HG03135 (cell line): ENCODE measurements at regions not wholly inside any gene's neighbourhood (a gene's known extent, or its start where the extent isn't known, plus 50 kb on each side); places are given as distances from the start of the nearest gene placed in this dataset.

Source experiments
- ATAC-seq: cut with Tn5 transposase; IDR thresholded peaks from one replicate; pipeline ENCODE4 v1.9.1; 2021; ENCODE audit warnings: mild to moderate bottlenecking, moderate library complexity; ENCODE audit not compliant: unreplicated experiment

DNA sequence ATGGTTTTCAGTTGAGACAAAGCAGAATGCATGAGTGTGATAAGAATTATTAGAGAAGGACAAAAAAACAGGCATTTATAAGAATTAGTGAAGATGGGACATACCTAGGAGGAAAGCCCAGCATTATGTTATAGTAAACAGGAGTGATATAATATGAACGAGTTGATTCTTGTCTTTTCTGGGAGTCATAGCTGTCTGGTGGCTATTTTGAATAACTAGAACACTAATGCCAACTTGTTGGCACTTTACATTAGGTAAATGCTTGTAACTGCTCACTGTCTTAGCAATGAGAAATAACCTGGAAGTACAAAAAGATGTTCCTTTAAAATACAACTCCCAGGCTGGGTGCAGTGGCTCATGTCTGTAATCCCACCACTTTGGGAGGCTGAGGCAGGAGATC lies 540.8 kb upstream of the SPHKAP start:
- no peak for ATAC-seq

DNA sequence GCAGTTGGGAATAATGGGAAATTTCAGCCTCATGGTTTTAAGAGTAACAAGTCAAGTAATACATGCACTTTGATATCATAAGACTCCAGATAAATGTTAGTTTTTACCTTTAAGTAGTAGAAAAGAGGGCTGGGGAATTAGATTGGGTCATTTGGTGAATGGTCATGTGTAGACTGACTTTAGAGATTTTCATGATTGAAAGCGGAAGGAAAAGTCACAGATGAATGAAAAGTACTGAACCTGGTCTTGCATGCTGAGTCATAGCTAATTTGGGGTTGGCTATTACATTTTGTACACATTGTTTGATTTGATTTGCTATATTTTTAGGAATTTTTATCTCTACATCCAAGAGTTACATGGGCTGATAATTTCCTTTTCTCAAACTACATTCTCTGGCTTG lies 539.4 kb upstream of the SPHKAP start:
- no peak for ATAC-seq

DNA sequence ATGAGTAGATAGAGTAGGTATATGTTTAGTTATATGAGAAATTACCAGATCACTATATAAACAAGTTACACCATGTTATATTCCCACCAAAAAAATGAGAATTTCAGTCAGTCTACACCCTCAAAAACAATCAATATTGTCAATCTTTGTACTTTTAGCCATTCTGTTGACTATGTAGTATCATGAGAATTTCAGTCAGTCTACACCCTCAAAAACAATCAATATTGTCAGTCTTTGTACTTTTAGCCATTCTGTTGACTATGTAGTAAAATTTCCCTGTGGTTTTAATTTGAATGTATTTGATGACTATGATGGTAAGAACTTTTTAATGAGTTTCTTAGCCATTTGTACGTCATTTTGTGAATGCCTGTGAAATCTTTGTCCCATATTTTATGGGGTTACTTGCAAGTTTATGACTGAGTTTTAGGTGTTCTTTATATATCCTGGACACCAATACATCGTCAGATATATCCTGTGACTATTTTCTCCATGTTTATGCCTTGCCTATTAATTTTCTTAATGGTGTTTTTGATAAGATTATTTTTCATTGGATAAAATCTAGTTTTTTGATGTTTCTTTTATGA lies 528.4 kb upstream of the SPHKAP start:
- no peak for ATAC-seq

DNA sequence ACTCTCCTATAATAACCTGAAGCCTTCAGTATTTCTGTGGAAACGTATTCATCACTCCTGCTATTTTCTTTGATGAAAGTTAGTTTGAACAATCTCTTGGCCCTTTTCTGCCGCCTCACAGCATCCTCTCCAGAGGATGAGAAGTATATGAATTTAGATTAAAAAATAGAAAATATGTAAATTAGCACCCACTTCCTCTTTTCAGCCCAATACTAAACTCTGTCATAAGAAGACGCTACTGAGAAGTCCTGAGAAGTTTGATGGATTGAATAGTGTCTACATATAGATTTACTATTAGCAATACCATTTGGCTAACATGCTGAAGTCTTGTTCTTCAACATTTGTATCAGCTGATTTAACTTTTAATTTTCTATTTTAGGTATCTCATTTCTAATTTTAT lies 526.4 kb upstream of the SPHKAP start:
- no peak for ATAC-seq

DNA sequence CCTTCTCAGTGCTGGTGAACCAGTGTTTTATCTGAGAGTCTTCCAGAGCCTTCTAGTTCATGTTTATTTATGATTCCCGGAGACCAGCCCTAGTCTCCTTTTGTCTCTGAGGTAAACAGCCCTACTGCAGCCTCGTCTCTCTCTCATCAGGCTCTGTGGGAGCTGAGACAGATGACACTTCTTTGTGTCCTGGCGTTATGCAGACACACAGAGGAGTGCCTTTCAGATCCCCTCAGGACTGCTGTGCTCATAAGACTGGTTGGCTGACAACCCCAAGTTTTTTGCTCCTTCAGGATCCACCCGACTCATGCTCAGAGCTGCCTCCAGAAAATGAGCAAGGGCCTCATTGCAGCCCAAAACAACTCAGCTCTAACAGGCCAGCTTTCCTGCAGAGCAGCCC lies 523.8 kb upstream of the SPHKAP start:
- no peak for ATAC-seq

DNA sequence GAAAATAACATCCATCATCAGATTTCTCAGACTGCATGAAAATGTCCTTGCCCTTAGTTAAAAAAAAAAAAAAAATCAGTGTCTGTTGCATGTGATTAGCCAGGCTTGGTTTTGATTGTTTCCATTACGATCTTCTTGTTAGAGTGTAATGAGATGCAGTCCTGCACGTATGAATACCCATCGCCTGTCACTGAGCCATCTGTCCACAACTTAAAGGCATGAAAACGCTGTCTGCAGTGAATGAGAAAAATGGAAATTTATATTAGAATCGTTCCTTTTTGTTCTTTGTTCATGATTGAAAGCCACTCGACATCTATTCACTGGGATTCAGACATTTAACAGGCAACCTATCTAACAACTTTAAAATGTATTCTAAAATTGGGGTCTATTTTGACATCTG lies 521.7 kb upstream of the SPHKAP start:
- ATAC-seq = no peak

DNA sequence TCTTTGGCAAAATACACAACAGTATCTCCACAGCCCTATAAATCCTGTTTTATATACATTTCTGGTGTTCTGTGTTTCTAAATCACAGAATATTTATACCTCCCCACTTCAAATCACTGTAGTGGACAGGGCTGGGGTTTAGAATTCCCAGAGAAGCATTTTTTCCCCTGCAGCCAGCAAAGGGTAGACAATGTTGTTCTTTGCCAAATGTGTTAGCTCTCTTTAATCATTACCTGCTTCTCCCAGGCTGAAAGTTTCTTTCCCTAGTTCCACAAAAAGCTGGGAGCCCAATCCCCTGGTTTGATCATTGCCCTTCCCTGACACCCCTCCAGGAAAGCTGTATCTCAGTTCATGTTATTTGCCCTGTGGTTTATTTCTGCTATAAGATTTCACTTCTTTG lies 520.0 kb upstream of the SPHKAP start:
- no peak for ATAC-seq

DNA sequence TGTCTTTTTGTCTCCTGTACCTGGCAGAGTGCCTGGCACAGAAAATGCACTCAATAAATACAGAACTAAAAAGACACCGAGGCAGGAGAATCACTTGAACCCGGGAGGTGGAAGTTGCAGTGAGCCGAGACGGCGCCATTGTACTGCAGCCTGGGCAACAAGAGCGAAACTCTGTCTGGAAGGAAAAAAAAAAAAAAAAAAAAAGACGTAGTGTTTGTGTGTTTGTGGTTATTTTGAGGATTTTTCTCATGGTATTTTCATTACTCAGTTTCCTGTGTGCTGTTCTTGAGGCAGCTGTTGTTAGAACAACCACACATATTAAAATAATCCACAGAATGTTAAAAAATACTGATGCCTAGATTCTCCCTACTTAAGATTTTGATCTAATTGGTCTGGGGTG lies 519.2 kb upstream of the SPHKAP start:
- ATAC-seq = no peak

DNA sequence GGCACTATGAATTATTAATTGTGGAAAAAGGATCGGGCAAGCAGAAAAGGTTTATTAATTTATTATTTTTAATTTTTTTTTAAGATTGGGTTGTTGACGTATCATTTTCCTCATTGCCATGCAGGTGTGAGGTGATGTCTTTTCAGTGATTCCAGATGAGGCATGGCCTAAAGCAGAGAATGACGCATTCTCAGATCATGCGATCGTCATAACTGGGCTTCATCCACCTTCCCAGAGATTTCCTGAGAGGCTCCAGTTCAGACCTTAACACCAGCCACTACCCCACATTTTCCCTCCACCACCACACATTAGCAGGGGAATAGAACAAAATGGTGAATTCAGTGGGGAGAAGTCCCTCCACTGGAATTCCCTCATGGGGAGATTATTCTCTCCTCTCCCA lies 518.4 kb upstream of the SPHKAP start:
- no peak for ATAC-seq

DNA sequence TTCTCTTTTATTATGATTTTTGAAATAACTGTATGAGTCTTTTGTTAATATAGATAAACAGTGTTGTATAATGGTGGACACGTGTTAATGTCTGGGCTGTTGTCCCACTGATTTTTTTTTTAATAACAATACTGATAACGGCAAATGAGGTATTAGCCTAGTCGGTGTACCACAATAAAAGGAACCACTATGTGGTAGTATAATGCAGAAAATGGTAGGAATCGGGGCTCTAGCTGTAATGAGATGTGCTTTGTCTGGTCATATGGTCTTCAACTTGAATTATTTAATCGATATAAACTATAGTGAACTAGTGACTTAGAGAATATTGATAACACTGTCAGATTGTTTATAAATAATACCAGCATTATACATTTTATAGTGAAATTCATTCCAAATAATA lies 517.9 kb upstream of the SPHKAP start:
- no peak for ATAC-seq

DNA sequence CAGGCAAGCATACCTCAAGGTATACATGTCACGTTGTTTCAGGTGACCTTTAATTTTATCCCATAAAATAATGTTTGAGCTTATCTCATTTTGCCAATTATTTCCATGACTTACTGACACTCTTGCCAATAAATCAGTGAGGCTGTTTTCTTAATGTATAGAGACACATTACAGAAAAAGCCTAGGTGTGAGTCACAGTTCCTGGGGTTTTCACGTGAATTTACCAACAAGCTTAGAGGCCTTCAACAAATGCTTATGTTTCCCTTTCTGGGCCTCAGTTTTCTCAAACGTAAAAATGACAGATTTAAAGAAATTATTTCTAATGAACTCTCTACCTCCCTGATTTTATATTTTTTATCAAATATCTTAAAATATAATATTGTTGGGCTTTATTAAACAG lies 517.5 kb upstream of the SPHKAP start:
- no peak for ATAC-seq

DNA sequence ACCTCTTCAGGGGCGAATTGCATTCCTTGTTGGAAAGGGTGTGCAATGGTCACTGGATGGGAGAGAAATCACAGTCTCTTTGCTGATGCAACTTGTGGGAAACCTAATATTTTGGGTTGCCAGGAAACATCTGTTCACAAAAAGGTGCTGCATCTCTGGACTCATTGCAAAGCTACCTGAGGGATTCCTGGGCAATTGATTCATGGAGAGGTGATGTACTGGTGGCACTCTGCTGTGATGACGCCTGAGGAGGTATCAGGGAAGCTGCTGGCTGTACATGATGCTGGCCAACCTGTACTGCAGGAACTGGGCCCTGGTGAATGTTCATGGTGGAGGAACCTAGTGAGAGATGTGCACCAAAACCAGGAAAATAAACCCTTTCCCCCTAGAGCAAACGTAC lies 516.0 kb upstream of the SPHKAP start:
- ATAC-seq = no peak

DNA sequence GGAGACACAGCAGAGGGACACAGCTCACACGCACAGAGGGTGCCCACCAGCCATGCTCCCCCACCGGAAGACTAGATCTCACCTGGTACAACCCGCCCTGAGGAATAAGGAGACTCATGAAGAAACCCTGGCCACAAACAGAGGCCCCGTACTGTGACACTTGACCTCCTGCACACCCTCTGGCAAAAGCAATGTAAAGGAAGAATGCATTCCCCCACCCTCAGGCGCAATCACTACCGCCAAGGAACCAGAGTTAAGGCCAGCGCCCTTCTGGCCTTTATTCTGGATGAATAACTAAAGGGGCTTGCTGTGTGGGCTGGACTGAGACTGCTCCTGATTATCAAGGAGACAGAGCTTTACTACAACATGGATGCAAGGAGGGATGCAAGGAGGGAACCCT lies 509.2 kb upstream of the SPHKAP start:
- no peak for ATAC-seq

DNA sequence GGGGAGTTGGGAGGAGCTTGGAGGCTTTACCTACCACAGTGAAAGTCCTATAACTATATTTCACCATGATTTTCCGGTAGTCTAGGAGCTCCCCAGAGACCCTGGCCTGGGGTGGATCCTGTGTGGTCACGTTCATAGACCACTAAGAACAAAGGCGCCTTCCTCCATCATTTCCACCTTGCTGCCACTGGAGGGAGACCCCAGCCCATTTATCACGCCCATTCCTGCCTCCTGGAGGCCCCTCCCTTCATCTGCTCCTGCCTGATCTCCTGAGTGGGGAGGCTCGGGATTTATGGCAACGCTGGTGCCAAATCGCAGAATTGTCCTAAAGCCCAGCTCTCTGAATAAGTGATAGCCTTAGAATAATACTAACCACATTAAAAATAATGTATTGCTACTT lies 507.6 kb upstream of the SPHKAP start:
- ATAC-seq = no peak

DNA sequence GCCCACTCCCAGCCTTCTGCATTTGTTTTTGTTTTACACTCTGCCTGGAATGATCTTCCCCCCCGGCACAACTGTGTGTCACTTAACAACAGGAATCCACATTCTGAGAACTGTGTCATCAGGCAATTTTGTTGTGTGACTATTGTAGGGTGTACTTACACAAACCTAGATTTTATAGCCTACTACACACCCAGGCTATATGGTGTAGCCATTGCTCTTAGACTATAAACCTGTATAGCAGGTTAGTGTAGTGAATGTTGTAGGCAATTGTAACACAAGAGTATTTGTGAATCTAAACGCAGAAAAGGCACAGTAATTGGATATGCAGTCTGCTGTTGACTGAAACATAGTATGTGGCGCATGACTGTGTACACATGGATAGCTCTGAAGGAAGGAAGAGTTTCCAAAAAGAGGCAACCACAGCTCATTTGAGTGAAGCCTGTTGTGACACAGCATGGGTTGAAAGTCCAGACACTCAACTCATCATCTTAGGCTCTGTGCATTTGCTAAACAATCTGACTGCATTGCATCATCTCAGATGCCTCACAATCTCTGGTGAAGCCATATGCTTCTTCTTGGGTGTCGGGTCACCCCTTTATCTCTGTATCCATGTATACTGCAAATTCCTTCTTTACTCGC lies 506.6 kb upstream of the SPHKAP start:
- ATAC-seq = no peak

DNA sequence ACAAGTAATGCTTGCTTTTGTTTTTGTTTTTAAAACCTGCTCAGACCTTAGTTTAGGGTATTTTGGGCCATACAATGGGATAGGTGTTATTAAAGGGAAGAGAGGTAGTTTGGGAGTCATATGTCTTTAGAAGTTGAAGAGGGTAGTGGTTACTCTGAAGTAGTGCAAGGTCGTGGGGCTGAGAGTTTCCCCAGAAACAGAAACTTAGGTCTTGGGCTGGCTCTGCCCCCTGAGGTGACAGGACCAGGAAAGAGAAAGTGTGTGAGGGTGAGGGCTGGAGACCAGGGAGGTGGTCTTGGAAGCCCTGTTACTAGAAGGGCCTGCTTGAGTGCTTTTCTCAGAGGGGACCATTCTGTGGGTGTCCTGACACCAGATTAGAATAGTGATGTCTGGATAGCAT lies 500.5 kb upstream of the SPHKAP start:
- no peak for ATAC-seq

DNA sequence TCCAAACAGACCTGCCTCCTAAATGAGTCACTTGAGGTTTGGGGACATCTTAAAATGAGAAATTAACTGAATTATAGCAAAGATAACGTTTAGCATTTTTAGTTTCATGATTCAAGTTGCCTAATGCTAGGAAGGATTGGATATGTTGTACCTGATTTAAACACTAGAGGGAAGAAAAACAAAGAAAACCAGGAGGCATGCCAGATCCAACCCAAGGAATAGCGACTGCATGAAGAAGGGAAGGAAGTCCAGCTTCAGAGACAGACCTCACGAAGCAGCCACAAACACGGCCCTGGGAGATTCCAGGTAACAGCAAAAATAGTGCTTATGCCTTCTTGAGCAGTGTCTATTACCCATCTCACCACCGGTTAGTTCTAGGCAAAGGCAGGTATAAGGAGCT lies 499.9 kb upstream of the SPHKAP start:
- no peak for ATAC-seq

DNA sequence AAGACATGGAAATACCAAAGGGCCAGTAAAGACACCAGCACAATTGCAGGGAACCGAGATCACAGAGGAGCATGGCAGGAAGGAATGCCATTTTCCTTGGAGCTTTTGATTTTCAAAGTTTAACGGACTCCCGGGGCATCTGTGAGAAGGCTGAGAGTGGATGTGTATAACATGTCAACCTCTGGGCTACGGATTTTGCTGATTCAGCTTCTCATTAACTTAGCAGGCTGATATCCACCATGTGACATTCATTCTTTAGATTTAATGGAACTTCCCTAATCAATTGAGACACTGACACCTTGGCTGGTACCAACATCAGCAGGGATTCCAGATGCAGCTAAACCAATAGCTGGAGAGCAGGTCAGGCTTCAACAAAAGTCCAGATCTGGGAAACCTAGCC lies 496.6 kb upstream of the SPHKAP start:
- no peak for ATAC-seq

DNA sequence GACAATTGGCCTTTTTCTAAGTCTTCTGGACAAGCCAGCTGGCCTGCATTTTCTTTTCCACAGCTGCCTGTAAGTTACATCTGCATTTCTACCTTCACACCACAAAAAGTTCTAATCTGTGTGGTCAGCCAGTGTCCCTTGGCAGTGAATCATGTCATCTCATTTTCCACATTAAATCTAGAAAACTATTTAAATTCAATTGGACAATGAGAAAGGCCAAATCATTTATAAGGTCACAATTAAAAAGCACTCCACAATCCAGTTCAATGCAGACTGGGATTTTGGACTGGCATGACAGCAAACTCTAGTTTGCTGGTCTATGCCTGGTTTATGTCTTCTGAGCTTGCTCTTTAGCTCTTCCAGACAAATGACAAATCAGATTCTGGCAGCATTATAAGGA lies 494.2 kb upstream of the SPHKAP start:
- no peak for ATAC-seq

DNA sequence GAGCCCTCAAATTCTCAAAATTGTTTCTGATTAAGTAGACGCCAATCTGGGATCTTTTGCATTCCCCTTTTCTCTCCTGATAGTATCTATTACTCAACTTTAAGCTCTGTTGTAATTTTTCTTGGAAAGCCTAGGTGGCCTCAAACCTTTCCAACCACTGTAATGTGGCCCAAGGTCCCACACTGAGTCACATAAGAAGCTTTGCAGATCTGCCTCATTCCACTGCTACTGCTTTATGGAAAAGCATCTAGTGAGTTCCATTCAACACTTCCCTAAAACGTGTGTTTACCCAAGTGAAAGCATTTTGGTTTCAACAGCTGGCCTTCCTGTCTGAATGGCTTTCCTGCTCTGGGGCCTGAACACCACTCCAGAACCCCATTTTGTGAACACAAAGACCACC lies 493.6 kb upstream of the SPHKAP start:
- ATAC-seq = no peak

DNA sequence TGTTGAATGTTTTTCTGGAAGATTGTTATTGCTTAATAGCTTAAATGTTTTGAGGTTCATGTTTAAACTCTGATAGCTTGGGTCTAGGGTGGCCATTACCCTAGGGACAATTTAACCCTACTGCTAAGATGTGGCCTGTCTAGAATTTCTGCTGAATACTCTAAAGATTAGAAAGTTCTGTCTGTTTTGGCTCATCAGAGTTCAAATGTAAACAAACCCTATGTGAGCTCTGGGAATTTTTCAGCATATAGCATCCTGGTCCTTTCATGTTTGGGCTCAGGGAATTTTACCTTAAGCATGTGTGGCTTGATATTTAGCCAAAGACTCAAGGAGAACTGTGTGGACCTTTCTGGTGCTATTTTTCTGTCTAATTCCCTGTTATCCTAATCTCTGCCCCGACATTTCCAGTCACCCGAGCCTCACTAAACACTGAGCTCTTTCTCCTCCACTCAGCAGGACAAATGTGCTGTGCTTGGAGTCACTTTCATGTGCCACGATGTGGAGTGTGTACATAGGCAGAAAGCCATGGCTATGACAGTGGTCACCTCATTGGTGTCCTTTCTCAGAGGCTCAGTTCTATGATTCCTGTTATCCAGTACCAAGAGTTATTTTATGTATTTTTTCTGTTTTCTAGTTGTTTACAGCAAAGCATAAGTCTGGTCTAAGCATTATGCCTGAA lies 492.5 kb upstream of the SPHKAP start:
- no peak for ATAC-seq

DNA sequence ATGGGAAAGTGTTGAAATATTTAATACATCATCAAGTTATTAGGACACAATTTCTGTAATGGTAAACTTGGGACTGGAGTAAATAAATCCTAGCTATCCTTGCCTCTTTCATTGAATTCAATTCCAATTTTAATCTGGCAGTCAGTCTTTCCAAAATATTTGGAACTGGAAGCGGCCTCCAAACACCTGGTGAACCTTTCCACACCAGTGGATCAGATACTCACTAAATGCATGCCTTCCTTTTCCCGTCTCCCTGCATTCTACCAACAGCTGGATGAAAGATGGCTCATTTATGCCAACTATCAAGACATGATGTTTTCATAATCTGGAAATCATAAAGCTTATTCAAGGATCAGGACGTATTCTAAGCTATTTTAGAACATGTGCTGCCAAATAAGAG lies 488.2 kb upstream of the SPHKAP start:
- ATAC-seq = no peak

DNA sequence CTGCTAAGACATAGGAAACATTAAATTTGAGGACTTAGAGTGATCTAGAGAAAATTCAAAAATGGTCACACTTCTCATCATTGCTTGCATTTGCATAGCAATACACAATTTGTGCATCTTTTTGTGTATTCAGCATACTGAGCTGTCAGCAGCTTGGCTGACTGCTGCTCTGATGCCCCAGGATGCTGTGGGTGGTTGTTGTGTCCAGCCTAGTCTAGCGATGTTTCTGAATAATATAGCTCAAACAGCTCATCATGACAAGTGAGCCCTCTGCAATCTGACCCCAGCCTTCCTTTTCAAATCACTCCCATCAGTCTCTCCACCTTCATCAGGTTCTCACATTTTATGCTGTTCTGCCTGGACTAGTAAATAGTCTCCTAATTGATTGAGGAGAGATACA lies 483.7 kb upstream of the SPHKAP start:
- no peak for ATAC-seq
